Prostate gland (tissue), 2 donors: ENCODE measurements at regions not wholly inside any gene's neighbourhood (a gene's known extent, or its start where the extent isn't known, plus 50 kb on each side); places are given as distances from the start of the nearest gene placed in this dataset.
"Not testable (repeated sequence)": the region's sequence is repeated elsewhere in the genome, so short reads cannot be mapped to it uniquely, and the experiment has no call there.

ENCODE experiments used
- DNase-seq: peaks from one replicate; pipeline ENCODE4 v3.0.0-alpha.2; 2019; ENCODE audit warnings: low spot score
- H3K27ac ChIP-seq, 2 donors: fragments of 200-600 bp; sonication (generic); 2 replicates each; pipeline ENCODE4 v1.5.1; 2017 to 2019
- H3K27me3 ChIP-seq: fragments of 200-600 bp; sonication (generic); replicated peaks from 2 replicates; pipeline ENCODE4 v1.5.1; 2019; ENCODE audit not compliant: insufficient read depth
- H3K36me3 ChIP-seq, 2 donors: fragments of 200-600 bp; sonication (generic); 1 replicate in 1 of 2; 2 replicates in 1 of 2; pipeline versions ENCODE4 v1.5.1 to v1.8.1; 2017 to 2019
- H3K4me1 ChIP-seq: fragments of 200-600 bp; sonication (generic); replicated peaks from 2 replicates; pipeline ENCODE4 v1.5.1; 2019
- H3K4me3 ChIP-seq, 2 donors: fragments of 200-600 bp; sonication (generic); 2 replicates each; pipeline ENCODE4 v1.5.1; 2017 to 2019
- H3K9me3 ChIP-seq: fragments of 200-600 bp; sonication (generic); 2 replicates; pipeline ENCODE4 v1.5.1; 2017
- CTCF ChIP-seq, 4 experiments: fragments of 200-600 bp in 2 of 4; fragments of 450-650 bp in 2 of 4; sonication (generic) in 2 of 4; IDR thresholded peaks; 1 replicate in 3 of 4; 2 replicates in 1 of 4; pipeline ENCODE4 v1.5.1; 2016 to 2019; ENCODE audit warnings: antibody characterized with exemption in 4 of 4, mild to moderate bottlenecking in 2 of 4, moderate library complexity in 2 of 4
- POLR2A ChIP-seq: fragments of 450-650 bp; IDR thresholded peaks from one replicate; pipeline ENCODE4 v1.6.1; 2016; ENCODE audit warnings: antibody characterized with exemption, mild to moderate bottlenecking
- POLR2AphosphoS5 ChIP-seq: sonication (generic); formaldehyde crosslinking; IDR thresholded peaks from one replicate; pipeline ENCODE4 v1.6.1; 2017; ENCODE audit warnings: antibody characterized with exemption
- WGBS: methylation state at CpG from one replicate; pipeline ENCODE4 v1.1.5; 2018; 5-methylcytosine and 5-hydroxymethylcytosine counted together
- intact Hi-C: fragments of 100-400 bp; cut with DNase I; formaldehyde crosslinking; loops from one replicate; pipeline ENCODE4 v1.14.2; 2022

GRCh38 chr4:30553151-30553550 is 167.0 kb upstream of the PCDH7 start:
- Histone ChIP-seq H3K4me3 (no peak overlapping the region), H3K36me3 (no peaks in the 10 kb centered on the region), H3K9me3 (no peaks in the 10 kb centered on the region), H3K27ac (no peak overlapping the region), H3K4me1 (no peaks in the 10 kb centered on the region), H3K27me3 (no peaks in the 10 kb centered on the region)
- TF ChIP-seq POLR2A (no peak), POLR2AphosphoS5 (no peak), CTCF (IDR thresholded peaks at IDR 0.05) (no peak)
- WGBS = 86% methylated on average over 1 of the region's 1 CpG
- intact Hi-C loops = no loop called here
- no peak for DNase-seq

- WGBS = 6% methylated on average over 1 of the region's 1 CpG
These were observed 166.5 kb upstream of the PCDH7 start for GRCh38 chr4:30553706-30554105.

GRCh38 chr4:30555775-30556174 is 164.4 kb upstream of the PCDH7 start:
- Histone ChIP-seq H3K4me1 (no peaks in the 10 kb centered on the region), H3K9me3 (no peaks in the 10 kb centered on the region), H3K36me3 (no peaks in the 10 kb centered on the region), H3K27ac (no peak overlapping the region), H3K27me3 (no peaks in the 10 kb centered on the region), H3K4me3 (no peak overlapping the region)
- intact Hi-C loops = no loop called here
- TF ChIP-seq POLR2AphosphoS5 (no peak), CTCF (IDR thresholded peaks at IDR 0.05) (no peak), POLR2A (no peak)
- 83% methylated on average over 1 of the region's 1 CpG for WGBS
- DNase-seq = no peak

More at GRCh38 chr4:30553706-30554105, 166.5 kb upstream of the PCDH7 start:
- H3K27me3 ChIP-seq = no peaks in the 10 kb centered on the region
- H3K36me3 ChIP-seq = no peaks in the 10 kb centered on the region
- no peak overlapping the region for H3K27ac ChIP-seq
- intact Hi-C loops = no loop called here
- no peak for TF ChIP-seq POLR2AphosphoS5
- no peak for TF ChIP-seq POLR2A
- TF ChIP-seq CTCF (IDR thresholded peaks at IDR 0.05) = no peak
- no peaks in the 10 kb centered on the region for H3K9me3 ChIP-seq
- no peaks in the 10 kb centered on the region for H3K4me1 ChIP-seq
- no peak overlapping the region for H3K4me3 ChIP-seq
- DNase-seq = no peak

- TF ChIP-seq POLR2AphosphoS5 (no peak), CTCF (IDR thresholded peaks at IDR 0.05) (no peak), POLR2A (no peak)
- 88% methylated on average over 4 of the region's 4 CpGs for WGBS
- no peak for DNase-seq
These were observed 160.7 kb upstream of the PCDH7 start for GRCh38 chr4:30559481-30559880.

GRCh38 chr4:30586850-30587249 is 133.3 kb upstream of the PCDH7 start:
- DNase-seq = no peak

More at GRCh38 chr4:30559481-30559880, 160.7 kb upstream of the PCDH7 start:
- no peaks in the 10 kb centered on the region for H3K9me3 ChIP-seq
- no peak overlapping the region for H3K4me3 ChIP-seq
- H3K27ac ChIP-seq = no peak overlapping the region
- no peaks in the 10 kb centered on the region for H3K27me3 ChIP-seq
- no peaks in the 10 kb centered on the region for H3K4me1 ChIP-seq
- intact Hi-C loops = no loop called here
- H3K36me3 ChIP-seq = no peaks in the 10 kb centered on the region

GRCh38 chr4:30589669-30590068 is 130.5 kb upstream of the PCDH7 start:
- H3K4me1 ChIP-seq, H3K27me3 ChIP-seq, H3K36me3 ChIP-seq, DNase-seq, H3K4me3 ChIP-seq, H3K9me3 ChIP-seq, intact Hi-C loops, H3K27ac ChIP-seq: not testable (repeated sequence)
- 88% methylated on average over 3 of the region's 3 CpGs for WGBS

More at GRCh38 chr4:30586850-30587249, 133.3 kb upstream of the PCDH7 start:
- no peaks in the 10 kb centered on the region for H3K27me3 ChIP-seq
- intact Hi-C loops = no loop called here
- no peaks in the 10 kb centered on the region for H3K4me1 ChIP-seq
- H3K27ac ChIP-seq = no peak overlapping the region
- H3K36me3 ChIP-seq = no peaks in the 10 kb centered on the region
- no peak for TF ChIP-seq CTCF (IDR thresholded peaks at IDR 0.05)
- TF ChIP-seq POLR2AphosphoS5 = no peak
- TF ChIP-seq POLR2A = no peak
- no peak overlapping the region for H3K4me3 ChIP-seq
- WGBS = 91% methylated on average over 9 of the region's 9 CpGs
- H3K9me3 ChIP-seq = no peaks in the 10 kb centered on the region
